HG03378 (cell line): ENCODE measurements at regions not wholly inside any gene's neighbourhood (a gene's known extent, or its start where the extent isn't known, plus 50 kb on each side); places are given as distances from the start of the nearest gene placed in this dataset.

Source experiments
- ATAC-seq: cut with Tn5 transposase; IDR thresholded peaks from one replicate; pipeline ENCODE4 v1.9.1; 2021; ENCODE audit warnings: mild to moderate bottlenecking, moderate library complexity; ENCODE audit not compliant: unreplicated experiment

GRCh38 chr17:12429116-12429515, 236.6 kb upstream of the MYOCD start:
- ATAC-seq: no peak

GRCh38 chr17:12431188-12431587, 234.5 kb upstream of the MYOCD start:
- ATAC-seq: peak; percentile 88

- ATAC-seq: no peak
Measured at GRCh38 chr17:12438212-12438611, 227.5 kb upstream of the MYOCD start.

GRCh38 chr17:12438813-12439586, 226.7 kb upstream of the MYOCD start:
- no peak for ATAC-seq

GRCh38 chr17:12445331-12445730, 220.4 kb upstream of the MYOCD start:
- no peak for ATAC-seq

GRCh38 chr17:12457493-12457892, 208.2 kb upstream of the MYOCD start:
- no peak for ATAC-seq

- ATAC-seq: no peak
Measured at GRCh38 chr17:12459736-12460135, 206.0 kb upstream of the MYOCD start.

GRCh38 chr17:12463102-12463501, 202.6 kb upstream of the MYOCD start:
- ATAC-seq: no peak

- ATAC-seq: no peak
Measured at GRCh38 chr17:12472252-12473173, 193.2 kb upstream of the MYOCD start.

- no peak for ATAC-seq
Measured at GRCh38 chr17:12478311-12478710, 187.4 kb upstream of the MYOCD start.

GRCh38 chr17:12485361-12485906, 180.3 kb upstream of the MYOCD start:
- ATAC-seq: no peak

- ATAC-seq: no peak
Measured at GRCh38 chr17:12489325-12489724, 176.4 kb upstream of the MYOCD start.

- no peak for ATAC-seq
Measured at GRCh38 chr17:12492450-12492849, 173.2 kb upstream of the MYOCD start.

GRCh38 chr17:12505866-12506265, 159.8 kb upstream of the MYOCD start:
- no peak for ATAC-seq

- ATAC-seq: no peak
Measured at GRCh38 chr17:12507026-12507595, 158.6 kb upstream of the MYOCD start.

GRCh38 chr17:12509801-12510200, 155.9 kb upstream of the MYOCD start:
- ATAC-seq: no peak

GRCh38 chr17:12510535-12510934, 155.2 kb upstream of the MYOCD start:
- no peak for ATAC-seq

- ATAC-seq: no peak
Measured at GRCh38 chr17:12512694-12513355, 152.9 kb upstream of the MYOCD start.

- ATAC-seq: no peak
Measured at GRCh38 chr17:12514596-12514995, 151.1 kb upstream of the MYOCD start.

- ATAC-seq: no peak
Measured at GRCh38 chr17:12519956-12520594, 145.6 kb upstream of the MYOCD start.
